ENCODE measurements at regions not wholly inside any gene's neighbourhood (a gene's known extent, or its start where the extent isn't known, plus 50 kb on each side); places are given as distances from the start of the nearest gene placed in this dataset.

GRCh38 chr14:60356906-60357550, 108.0 kb downstream of the PPM1A start:
- Mint-ChIP-seq H3K9me3 (no peaks in the 10 kb centered on the region), H3K4me3 (peak overlapping the region; percentile 2), H3K27me3 (ENCODE audit: low read depth) (peaks cover 86% of the 10 kb centered on the region), H3K4me1 (peaks cover 11% of the 10 kb centered on the region), H3K36me3 (ENCODE audit: low read depth) (no peaks in the 10 kb centered on the region), H3K27ac (ENCODE audit: unreplicated experiment) (peak overlapping the region; percentile 8)
- DNase-seq (ENCODE audit: low read depth, low spot score): peak; percentile 26
- TF ChIP-seq, protein P1, sequence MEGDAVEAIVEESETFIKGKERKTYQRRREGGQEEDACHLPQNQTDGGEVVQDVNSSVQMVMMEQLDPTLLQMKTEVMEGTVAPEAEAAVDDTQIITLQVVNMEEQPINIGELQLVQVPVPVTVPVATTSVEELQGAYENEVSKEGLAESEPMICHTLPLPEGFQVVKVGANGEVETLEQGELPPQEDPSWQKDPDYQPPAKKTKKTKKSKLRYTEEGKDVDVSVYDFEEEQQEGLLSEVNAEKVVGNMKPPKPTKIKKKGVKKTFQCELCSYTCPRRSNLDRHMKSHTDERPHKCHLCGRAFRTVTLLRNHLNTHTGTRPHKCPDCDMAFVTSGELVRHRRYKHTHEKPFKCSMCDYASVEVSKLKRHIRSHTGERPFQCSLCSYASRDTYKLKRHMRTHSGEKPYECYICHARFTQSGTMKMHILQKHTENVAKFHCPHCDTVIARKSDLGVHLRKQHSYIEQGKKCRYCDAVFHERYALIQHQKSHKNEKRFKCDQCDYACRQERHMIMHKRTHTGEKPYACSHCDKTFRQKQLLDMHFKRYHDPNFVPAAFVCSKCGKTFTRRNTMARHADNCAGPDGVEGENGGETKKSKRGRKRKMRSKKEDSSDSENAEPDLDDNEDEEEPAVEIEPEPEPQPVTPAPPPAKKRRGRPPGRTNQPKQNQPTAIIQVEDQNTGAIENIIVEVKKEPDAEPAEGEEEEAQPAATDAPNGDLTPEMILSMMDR (conservative IDR thresholded peaks at IDR 0.05): no peak

GRCh38 chr14:60357551-60358149, 108.6 kb downstream of the PPM1A start:
- TF ChIP-seq, protein P1 (conservative IDR thresholded peaks at IDR 0.05): no peak
- no peak for DNase-seq (ENCODE audit: low read depth, low spot score)
- no peaks in the 10 kb centered on the region for H3K36me3 Mint-ChIP-seq (ENCODE audit: low read depth)
- H3K27me3 Mint-ChIP-seq (ENCODE audit: low read depth): peaks cover 86% of the 10 kb centered on the region
- no peaks in the 10 kb centered on the region for H3K9me3 Mint-ChIP-seq
- H3K4me1 Mint-ChIP-seq: peaks cover 11% of the 10 kb centered on the region
- H3K4me3 Mint-ChIP-seq: no peak overlapping the region
- no peak overlapping the region for H3K27ac Mint-ChIP-seq (ENCODE audit: unreplicated experiment)

DNA sequence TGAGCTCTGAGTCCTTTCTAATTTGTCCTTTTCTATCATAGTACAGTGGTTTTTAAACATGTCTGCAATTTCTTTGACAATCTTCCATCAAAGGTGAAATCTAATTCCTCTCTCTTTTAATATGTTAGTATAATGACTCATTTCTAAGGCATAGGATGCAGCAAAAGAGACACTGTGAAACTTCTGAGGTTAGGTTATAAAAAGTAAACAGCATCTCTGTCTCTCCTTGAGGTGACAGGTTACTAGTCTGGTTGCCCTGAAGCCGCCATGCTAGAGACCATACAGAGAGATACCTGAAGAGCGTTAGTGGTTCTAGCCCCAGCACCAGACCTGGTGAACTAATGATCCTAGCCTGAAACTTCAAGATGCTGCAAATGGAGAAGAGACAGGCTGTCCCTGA, 114.3 kb downstream of the PPM1A start:
- H3K4me3 Mint-ChIP-seq: no peak overlapping the region
- no peak overlapping the region for H3K27ac Mint-ChIP-seq (ENCODE audit: unreplicated experiment)
- H3K27me3 Mint-ChIP-seq (ENCODE audit: low read depth): peaks cover 80% of the 10 kb centered on the region
- no peak for DNase-seq (ENCODE audit: low read depth, low spot score)
- peaks cover 3% of the 10 kb centered on the region for H3K9me3 Mint-ChIP-seq
- peaks cover 3% of the 10 kb centered on the region for H3K36me3 Mint-ChIP-seq (ENCODE audit: low read depth)
- H3K4me1 Mint-ChIP-seq: no peaks in the 10 kb centered on the region
- TF ChIP-seq, protein P1 (conservative IDR thresholded peaks at IDR 0.05): no peak

DNA sequence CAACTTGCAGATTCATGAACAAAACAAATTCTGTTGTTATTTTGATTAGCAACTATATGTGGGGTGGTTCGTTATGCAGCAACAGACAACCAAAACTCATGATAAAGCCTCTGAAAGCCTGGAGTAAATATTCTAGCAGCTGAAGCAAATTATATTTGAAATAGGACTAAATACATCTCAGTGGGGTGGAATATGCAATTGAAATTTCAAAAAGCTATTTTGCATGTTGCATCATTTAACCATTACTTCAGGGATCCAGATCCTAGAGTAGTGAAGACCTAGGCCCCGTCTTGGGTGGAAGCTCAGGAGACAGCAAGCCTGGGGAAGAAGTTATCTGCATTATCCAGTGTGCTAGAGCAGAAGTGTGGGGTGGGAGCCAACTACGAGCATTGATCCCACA, 114.7 kb downstream of the PPM1A start:
- DNase-seq (ENCODE audit: low read depth, low spot score): no peak
- H3K4me1 Mint-ChIP-seq: no peaks in the 10 kb centered on the region
- TF ChIP-seq, protein P1 (conservative IDR thresholded peaks at IDR 0.05): no peak
- no peak overlapping the region for H3K27ac Mint-ChIP-seq (ENCODE audit: unreplicated experiment)
- H3K9me3 Mint-ChIP-seq: peaks cover 3% of the 10 kb centered on the region
- no peak overlapping the region for H3K4me3 Mint-ChIP-seq
- peaks cover 77% of the 10 kb centered on the region for H3K27me3 Mint-ChIP-seq (ENCODE audit: low read depth)
- peaks cover 3% of the 10 kb centered on the region for H3K36me3 Mint-ChIP-seq (ENCODE audit: low read depth)

DNA sequence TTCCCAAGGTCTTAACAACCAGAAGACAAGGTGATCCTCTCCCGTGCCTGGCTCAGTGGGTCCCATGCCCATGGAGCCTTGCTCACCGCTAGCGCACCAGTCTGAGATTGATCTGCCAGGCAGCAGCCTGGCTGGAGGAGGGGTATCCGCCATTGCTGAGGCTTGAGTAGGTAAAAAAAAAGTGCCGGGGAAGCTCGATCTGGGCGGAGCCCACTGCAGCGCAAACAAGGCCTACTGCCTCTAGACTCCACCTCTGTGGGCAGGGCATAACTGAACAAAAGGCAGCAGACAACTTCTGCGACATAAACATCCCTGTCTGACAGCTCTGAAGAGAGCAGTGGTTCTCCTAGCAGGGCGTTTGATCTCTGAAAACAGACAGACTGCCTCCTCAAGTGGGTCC, 104.0 kb downstream of the C14orf39 start:
- peaks cover 8% of the 10 kb centered on the region for H3K9me3 Mint-ChIP-seq
- H3K36me3 Mint-ChIP-seq (ENCODE audit: low read depth): no peaks in the 10 kb centered on the region
- H3K4me3 Mint-ChIP-seq: no peak overlapping the region
- DNase-seq (ENCODE audit: low read depth, low spot score): no peak
- TF ChIP-seq, protein P1 (conservative IDR thresholded peaks at IDR 0.05): no peak
- H3K4me1 Mint-ChIP-seq: no peaks in the 10 kb centered on the region
- H3K27me3 Mint-ChIP-seq (ENCODE audit: low read depth): peaks cover 25% of the 10 kb centered on the region
- H3K27ac Mint-ChIP-seq (ENCODE audit: unreplicated experiment): no peak overlapping the region

All from neural crest cell (in vitro differentiated cells).